H9 (cell line): ENCODE measurements at regions not wholly inside any gene's neighbourhood (a gene's known extent, or its start where the extent isn't known, plus 50 kb on each side); places are given as distances from the start of the nearest gene placed in this dataset.

ENCODE experiments used
- DNase-seq: peaks from one replicate; pipeline ENCODE4 v3.0.0-alpha.2; 2017
- H2AFZ ChIP-seq: one replicate; pipeline ENCODE4 v1.6.1; 2013; ENCODE audit warnings: mild to moderate bottlenecking, low read length, control low read depth, moderate library complexity
- H2AK5ac ChIP-seq: 2 replicates; pipeline ENCODE4 v1.6.1; 2013; ENCODE audit warnings: low read length, control low read depth, mixed read lengths; ENCODE audit not compliant: insufficient read length
- H2BK120ac ChIP-seq: one replicate; pipeline ENCODE4 v1.6.1; 2013; ENCODE audit warnings: low read depth, mild to moderate bottlenecking, low read length, control low read depth, inconsistent platforms; ENCODE audit not compliant: poor library complexity, severe bottlenecking
- H2BK12ac ChIP-seq: 2 replicates; pipeline ENCODE4 v1.6.1; 2013; ENCODE audit warnings: low read length, control low read depth, mixed read lengths, low read depth; ENCODE audit not compliant: insufficient read length
- H2BK15ac ChIP-seq: 2 replicates; pipeline ENCODE4 v1.6.1; 2013; ENCODE audit warnings: low read depth, low read length, control low read depth
- H2BK20ac ChIP-seq: one replicate; pipeline ENCODE4 v1.6.1; 2013; ENCODE audit warnings: low read depth, mild to moderate bottlenecking, low read length, control low read depth, inconsistent platforms; ENCODE audit not compliant: poor library complexity, severe bottlenecking
- H2BK5ac ChIP-seq: 2 replicates; pipeline ENCODE4 v1.6.1; 2013; ENCODE audit warnings: low read length, control low read depth, mixed read lengths; ENCODE audit not compliant: insufficient read length
- H3K14ac ChIP-seq: 2 replicates; pipeline ENCODE4 v1.6.1; 2013; ENCODE audit warnings: low read length, control low read depth; ENCODE audit not compliant: insufficient read depth
- H3K18ac ChIP-seq: 2 replicates; pipeline ENCODE4 v1.6.1; 2013; ENCODE audit warnings: low read depth, mild to moderate bottlenecking, mixed read lengths, low read length, control low read depth; ENCODE audit not compliant: insufficient read length
- H3K23ac ChIP-seq: 2 replicates; pipeline ENCODE4 v1.6.1; 2013; ENCODE audit warnings: low read length, control low read depth, mixed read lengths, low read depth; ENCODE audit not compliant: insufficient read length
- H3K23me2 ChIP-seq: 2 replicates; pipeline ENCODE4 v1.6.1; 2013; ENCODE audit warnings: low read depth, mild to moderate bottlenecking, mixed read lengths, low read length, control low read depth; ENCODE audit not compliant: insufficient read length, poor library complexity, severe bottlenecking
- H3K27ac ChIP-seq: 2 replicates; pipeline ENCODE4 v1.5.1; 2013; ENCODE audit warnings: low read length, control low read depth, mixed read lengths, low read depth; ENCODE audit not compliant: insufficient read length
- H3K27me3 ChIP-seq: 2 replicates; pipeline ENCODE4 v1.6.1; 2013; ENCODE audit warnings: low read length, control low read depth, inconsistent platforms; ENCODE audit not compliant: insufficient read depth
- H3K4ac ChIP-seq: 2 replicates; pipeline ENCODE4 v1.6.1; 2013; ENCODE audit warnings: low read depth, mild to moderate bottlenecking, control low read depth, inconsistent platforms, low read length, moderate library complexity
- H3K4me1 ChIP-seq: 2 replicates; pipeline ENCODE4 v1.6.1; 2013; ENCODE audit warnings: low read length, control low read depth, inconsistent platforms; ENCODE audit not compliant: insufficient read depth
- H3K4me2 ChIP-seq: 2 replicates; pipeline ENCODE4 v1.6.1; 2013; ENCODE audit warnings: low read length, control low read depth, mixed read lengths; ENCODE audit not compliant: insufficient read length, insufficient read depth
- H3K56ac ChIP-seq: 2 replicates; pipeline ENCODE4 v1.6.1; 2013; ENCODE audit warnings: low read depth, mild to moderate bottlenecking, mixed read lengths, low read length, control low read depth; ENCODE audit not compliant: insufficient read length
- H3K79me1 ChIP-seq: 2 replicates; pipeline ENCODE4 v1.6.1; 2013; ENCODE audit warnings: low read depth, mild to moderate bottlenecking, moderate library complexity, low read length, control low read depth, inconsistent platforms; ENCODE audit not compliant: insufficient read depth, poor library complexity, severe bottlenecking
- H3K79me2 ChIP-seq: 2 replicates; pipeline ENCODE4 v1.6.1; 2013; ENCODE audit warnings: low read length, control low read depth, inconsistent platforms; ENCODE audit not compliant: insufficient read depth
- H3K9ac ChIP-seq: 2 replicates; pipeline ENCODE4 v1.6.1; 2013; ENCODE audit warnings: low read length, control low read depth, mixed read lengths; ENCODE audit not compliant: insufficient read length; ENCODE audit errors: extremely low read depth
- H3K9me3 ChIP-seq: one replicate; pipeline ENCODE4 v1.6.1; 2013; ENCODE audit warnings: low read depth, low read length, inconsistent platforms; ENCODE audit not compliant: control insufficient read depth
- H3T11ph ChIP-seq: one replicate; pipeline ENCODE4 v1.6.1; 2013; ENCODE audit warnings: mild to moderate bottlenecking, low read length, control low read depth, inconsistent platforms
- H4K20me1 ChIP-seq: one replicate; pipeline ENCODE4 v1.6.1; 2013; ENCODE audit not compliant: control insufficient read depth, insufficient read length, insufficient read depth
- H4K5ac ChIP-seq: 2 replicates; pipeline ENCODE4 v1.6.1; 2013; ENCODE audit warnings: low read depth, mild to moderate bottlenecking, mixed read lengths, low read length, control low read depth; ENCODE audit not compliant: insufficient read length
- H4K8ac ChIP-seq: replicated peaks from 2 replicates; pipeline ENCODE4 v1.6.1; 2013; ENCODE audit warnings: low read length, control low read depth, mixed read lengths, low read depth; ENCODE audit not compliant: insufficient read length
- H4K91ac ChIP-seq: 2 replicates; pipeline ENCODE4 v1.6.1; 2013; ENCODE audit warnings: low read depth, mild to moderate bottlenecking, moderate library complexity, mixed read lengths, low read length, control low read depth; ENCODE audit not compliant: insufficient read length
- H3K27ac Mint-ChIP-seq, 3 experiments: 2 replicates in 2 of 3; 3 replicates in 1 of 3; pipeline ENCODE4 v1.8.0; 2020 to 2021; ENCODE audit warnings: mixed read lengths in 3 of 3, mild to moderate bottlenecking in 1 of 3, moderate library complexity in 1 of 3
- H3K27me3 Mint-ChIP-seq: 2 replicates; pipeline ENCODE4 v1.8.0; 2021; ENCODE audit warnings: low read depth, mild to moderate bottlenecking, moderate library complexity, mixed read lengths
- H3K36me3 Mint-ChIP-seq, 3 experiments: 2 replicates in 2 of 3; 3 replicates in 1 of 3; pipeline ENCODE4 v1.8.0; 2020 to 2021; ENCODE audit warnings: low read depth in 3 of 3, mixed read lengths in 3 of 3; ENCODE audit not compliant: insufficient read depth in 1 of 3
- H3K4me1 Mint-ChIP-seq, 2 experiments: 2 replicates each; pipeline ENCODE4 v1.8.0; 2020; ENCODE audit warnings: mixed read lengths in 2 of 2
- H3K4me3 Mint-ChIP-seq, 2 experiments: 2 replicates in 1 of 2; 3 replicates in 1 of 2; pipeline ENCODE4 v1.8.0; 2020 to 2021; ENCODE audit warnings: mild to moderate bottlenecking in 2 of 2, mixed read lengths in 2 of 2, moderate library complexity in 1 of 2
- H3K9me3 Mint-ChIP-seq, 2 experiments: 2 replicates in 1 of 2; 3 replicates in 1 of 2; pipeline ENCODE4 v1.8.0; 2020; ENCODE audit warnings: mild to moderate bottlenecking in 2 of 2, mixed read lengths in 2 of 2, moderate library complexity in 1 of 2
- WGBS: extraction: QIAGEN DNeasy Blood & Tissue Kit; methylation state at CpG from one replicate; pipeline ENCODE4 v1.1.7; 2013; ENCODE audit warnings: missing lambda C conversion rate, low lambda C conversion rate, mixed read lengths; ENCODE audit not compliant: insufficient read length; ENCODE audit errors: extremely low coverage; 5-methylcytosine and 5-hydroxymethylcytosine counted together
- TF ChIP-seq, protein P1 (sequence below): fragments of 200-600 bp; sonication (generic); conservative IDR thresholded peaks from 3 replicates; pipeline ENCODE4 v1.8.0; 2021; ENCODE audit warnings: antibody characterized with exemption, mild to moderate bottlenecking

DNA sequence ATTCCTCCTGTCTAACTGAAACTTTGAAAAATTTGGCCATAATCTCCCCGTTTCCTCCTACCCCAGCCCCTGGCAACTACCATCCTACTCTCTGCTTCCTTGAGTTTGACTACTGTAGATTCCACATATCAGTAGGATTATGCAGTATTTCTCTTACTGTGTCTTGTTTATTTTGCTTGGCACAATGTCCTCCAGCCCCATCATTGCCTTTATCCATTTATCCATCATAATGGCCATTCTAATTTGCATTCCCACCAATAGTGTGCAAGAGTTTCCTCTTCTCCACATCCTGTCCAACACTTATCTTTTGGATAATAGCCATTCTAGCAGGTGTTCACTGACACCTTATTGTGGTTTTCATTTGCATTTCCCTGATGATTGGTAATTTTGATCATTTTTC lies 202.3 kb downstream of the THBS2 start:
- no CpG with 5 or more reads among the region's 1 CpG for WGBS
- Histone ChIP-seq H2AFZ (no peak overlapping the region), H3K4me1 (no peaks in the 10 kb centered on the region), H4K5ac (no peak overlapping the region), H2BK15ac (no peak overlapping the region), H3K9me3 (no peaks in the 10 kb centered on the region), H3K4me2 (no peak overlapping the region), H3K9ac (no peak overlapping the region), H4K91ac (no peak overlapping the region), H4K8ac (no peak overlapping the region), H3T11ph (no peak overlapping the region), H3K14ac (no peak overlapping the region), H3K23me2 (no peaks in the 10 kb centered on the region), H2BK20ac (no peak overlapping the region), H2BK120ac (no peak overlapping the region), H3K18ac (no peak overlapping the region), H3K79me1 (no peaks in the 10 kb centered on the region), H3K23ac (no peak overlapping the region), H4K20me1 (no peaks in the 10 kb centered on the region), H3K4ac (no peak overlapping the region), H2BK12ac (no peak overlapping the region), H2BK5ac (no peak overlapping the region), H3K56ac (no peak overlapping the region), H2AK5ac (no peak overlapping the region), H3K79me2 (no peaks in the 10 kb centered on the region), H3K27me3 (no peaks in the 10 kb centered on the region), H3K27ac (no peak overlapping the region)
- no peak for DNase-seq
- H3K27ac Mint-ChIP-seq, result no peak overlapping the region
- TF ChIP-seq, protein P1, sequence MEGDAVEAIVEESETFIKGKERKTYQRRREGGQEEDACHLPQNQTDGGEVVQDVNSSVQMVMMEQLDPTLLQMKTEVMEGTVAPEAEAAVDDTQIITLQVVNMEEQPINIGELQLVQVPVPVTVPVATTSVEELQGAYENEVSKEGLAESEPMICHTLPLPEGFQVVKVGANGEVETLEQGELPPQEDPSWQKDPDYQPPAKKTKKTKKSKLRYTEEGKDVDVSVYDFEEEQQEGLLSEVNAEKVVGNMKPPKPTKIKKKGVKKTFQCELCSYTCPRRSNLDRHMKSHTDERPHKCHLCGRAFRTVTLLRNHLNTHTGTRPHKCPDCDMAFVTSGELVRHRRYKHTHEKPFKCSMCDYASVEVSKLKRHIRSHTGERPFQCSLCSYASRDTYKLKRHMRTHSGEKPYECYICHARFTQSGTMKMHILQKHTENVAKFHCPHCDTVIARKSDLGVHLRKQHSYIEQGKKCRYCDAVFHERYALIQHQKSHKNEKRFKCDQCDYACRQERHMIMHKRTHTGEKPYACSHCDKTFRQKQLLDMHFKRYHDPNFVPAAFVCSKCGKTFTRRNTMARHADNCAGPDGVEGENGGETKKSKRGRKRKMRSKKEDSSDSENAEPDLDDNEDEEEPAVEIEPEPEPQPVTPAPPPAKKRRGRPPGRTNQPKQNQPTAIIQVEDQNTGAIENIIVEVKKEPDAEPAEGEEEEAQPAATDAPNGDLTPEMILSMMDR, result no peak
- H3K27me3 Mint-ChIP-seq, result peaks cover 3% of the 10 kb centered on the region
- peaks cover 0 to 5% (median 0%) of the 10 kb centered on the region in 3 experiments; a peak in 2 of 7 replicates for H3K36me3 Mint-ChIP-seq
- H3K4me1 Mint-ChIP-seq, result no peaks in the 10 kb centered on the region
- no peak overlapping the region for H3K4me3 Mint-ChIP-seq
- peaks cover 6 to 11% of the 10 kb centered on the region in 2 experiments for H3K9me3 Mint-ChIP-seq
